ENCODE measurements at regions not wholly inside any gene's neighbourhood (a gene's known extent, or its start where the extent isn't known, plus 50 kb on each side); places are given as distances from the start of the nearest gene placed in this dataset.

DNA sequence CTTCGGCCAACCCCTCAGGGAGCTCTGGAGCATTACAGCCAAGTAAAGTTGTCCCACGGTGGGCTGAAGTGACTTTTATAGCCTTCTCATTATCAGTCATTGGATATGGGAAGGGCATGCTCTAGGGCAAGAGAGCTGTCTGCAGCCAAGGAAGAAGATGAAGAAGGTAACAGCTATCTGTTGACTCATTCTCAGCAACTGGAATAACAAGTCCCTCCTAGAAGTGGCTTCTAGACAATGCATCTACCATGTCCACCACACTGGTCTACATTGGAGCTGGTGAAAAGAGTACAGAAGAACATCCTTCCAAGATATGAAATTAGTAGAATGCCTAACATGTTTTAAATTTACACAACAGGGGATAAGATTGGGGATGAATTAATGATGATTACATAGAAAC lies 524.2 kb downstream of the ACTL7B start:
- no CpG with 5 or more reads among the region's 2 CpGs for WGBS (ENCODE audit: extremely low coverage, insufficient read length, low lambda C conversion rate)
- H3K4me1 Mint-ChIP-seq: peaks cover 14 to 15% of the 10 kb centered on the region in 2 experiments
- Histone ChIP-seq H3K79me1 (ENCODE audit: insufficient read depth, low read depth, low read length, poor library complexity, severe bottlenecking) (no peaks in the 10 kb centered on the region), H3K56ac (ENCODE audit: insufficient read length, low read depth, low read length) (no peak overlapping the region), H4K5ac (ENCODE audit: insufficient read length, low read depth, low read length) (no peak overlapping the region), H3K18ac (ENCODE audit: insufficient read length, low read depth, low read length) (no peak overlapping the region), H2BK20ac (ENCODE audit: low read depth, low read length, poor library complexity, severe bottlenecking) (no peak overlapping the region), H3K14ac (ENCODE audit: insufficient read depth, low read length) (no peak overlapping the region), H3K4me2 (ENCODE audit: insufficient read depth, insufficient read length, low read length) (no peak overlapping the region), H2BK5ac (ENCODE audit: insufficient read length, low read length) (no peak overlapping the region), H3K23ac (ENCODE audit: insufficient read length, low read depth, low read length) (no peak overlapping the region), H3K27me3 (ENCODE audit: insufficient read depth, low read length) (no peaks in the 10 kb centered on the region), H3K4me1 (ENCODE audit: insufficient read depth, low read length) (no peaks in the 10 kb centered on the region), H2BK12ac (ENCODE audit: insufficient read length, low read depth, low read length) (no peak overlapping the region), H4K20me1 (ENCODE audit: control insufficient read depth, insufficient read depth, insufficient read length) (no peaks in the 10 kb centered on the region), H2BK15ac (ENCODE audit: low read depth, low read length) (no peak overlapping the region), H3K79me2 (ENCODE audit: insufficient read depth, low read length) (no peaks in the 10 kb centered on the region), H2AFZ (ENCODE audit: low read length) (no peak overlapping the region), H2AK5ac (ENCODE audit: insufficient read length, low read length) (no peak overlapping the region), H3K9me3 (ENCODE audit: control insufficient read depth, low read depth, low read length) (no peaks in the 10 kb centered on the region), H4K8ac (replicated peaks; ENCODE audit: insufficient read length, low read depth, low read length) (no peak overlapping the region), H3K9ac (ENCODE audit: extremely low read depth, insufficient read length, low read length) (no peak overlapping the region), H3T11ph (ENCODE audit: low read length) (no peak overlapping the region), H3K4ac (ENCODE audit: low read depth, low read length) (no peak overlapping the region), H2BK120ac (ENCODE audit: low read depth, low read length, poor library complexity, severe bottlenecking) (no peak overlapping the region), H3K23me2 (ENCODE audit: insufficient read length, low read depth, low read length, poor library complexity, severe bottlenecking) (no peaks in the 10 kb centered on the region), H4K91ac (ENCODE audit: insufficient read length, low read depth, low read length) (no peak overlapping the region), H3K27ac (ENCODE audit: insufficient read length, low read depth, low read length) (no peak overlapping the region)
- DNase-seq: no peak
- peaks cover 22 to 23% of the 10 kb centered on the region in 2 experiments; a peak in 4 of 5 replicates for H3K9me3 Mint-ChIP-seq
- peaks cover 3 to 9% (median 3%) of the 10 kb centered on the region in 3 experiments; a peak in 4 of 7 replicates for H3K36me3 Mint-ChIP-seq (ENCODE audit: insufficient read depth in 1 of 3, low read depth in 3 of 3)
- H3K27me3 Mint-ChIP-seq (ENCODE audit: low read depth): no peaks in the 10 kb centered on the region
- no peak overlapping the region for H3K4me3 Mint-ChIP-seq
- H3K27ac Mint-ChIP-seq: no peak overlapping the region
- TF ChIP-seq, protein P1, sequence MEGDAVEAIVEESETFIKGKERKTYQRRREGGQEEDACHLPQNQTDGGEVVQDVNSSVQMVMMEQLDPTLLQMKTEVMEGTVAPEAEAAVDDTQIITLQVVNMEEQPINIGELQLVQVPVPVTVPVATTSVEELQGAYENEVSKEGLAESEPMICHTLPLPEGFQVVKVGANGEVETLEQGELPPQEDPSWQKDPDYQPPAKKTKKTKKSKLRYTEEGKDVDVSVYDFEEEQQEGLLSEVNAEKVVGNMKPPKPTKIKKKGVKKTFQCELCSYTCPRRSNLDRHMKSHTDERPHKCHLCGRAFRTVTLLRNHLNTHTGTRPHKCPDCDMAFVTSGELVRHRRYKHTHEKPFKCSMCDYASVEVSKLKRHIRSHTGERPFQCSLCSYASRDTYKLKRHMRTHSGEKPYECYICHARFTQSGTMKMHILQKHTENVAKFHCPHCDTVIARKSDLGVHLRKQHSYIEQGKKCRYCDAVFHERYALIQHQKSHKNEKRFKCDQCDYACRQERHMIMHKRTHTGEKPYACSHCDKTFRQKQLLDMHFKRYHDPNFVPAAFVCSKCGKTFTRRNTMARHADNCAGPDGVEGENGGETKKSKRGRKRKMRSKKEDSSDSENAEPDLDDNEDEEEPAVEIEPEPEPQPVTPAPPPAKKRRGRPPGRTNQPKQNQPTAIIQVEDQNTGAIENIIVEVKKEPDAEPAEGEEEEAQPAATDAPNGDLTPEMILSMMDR (conservative IDR thresholded peaks at IDR 0.05): no peak
